Transverse colon (tissue), 4 donors: ENCODE measurements at regions not wholly inside any gene's neighbourhood (a gene's known extent, or its start where the extent isn't known, plus 50 kb on each side); places are given as distances from the start of the nearest gene placed in this dataset.

Experiments
- DNase-seq: peaks from one replicate; pipeline ENCODE4 v3.0.0-alpha.2; 2019
- H3K27ac ChIP-seq, 4 donors: fragments of 200-600 bp; sonication (generic); 2 replicates each; pipeline ENCODE4 v1.5.1; 2016 to 2018; ENCODE audit warnings: inconsistent platforms in 4 of 4
- H3K27me3 ChIP-seq: fragments of 200-600 bp; sonication (generic); 2 replicates; pipeline ENCODE4 v1.5.1; 2017; ENCODE audit warnings: inconsistent platforms
- H3K36me3 ChIP-seq, 4 donors: fragments of 200-600 bp; sonication (generic); 2 replicates each; pipeline ENCODE4 v1.5.1; 2017 to 2019; ENCODE audit warnings: inconsistent platforms in 4 of 4
- H3K4me1 ChIP-seq, 4 donors: fragments of 200-600 bp; sonication (generic); 2 replicates each; pipeline ENCODE4 v1.5.1; 2017 to 2020; ENCODE audit warnings: inconsistent platforms in 4 of 4
- H3K4me3 ChIP-seq, 4 donors: fragments of 200-600 bp; sonication (generic); 1 replicate in 1 of 4; 2 replicates in 3 of 4; pipeline versions ENCODE4 v1.5.1 to v1.6.1; 2017 to 2019; ENCODE audit warnings: inconsistent platforms in 4 of 4
- H3K9me3 ChIP-seq, 2 donors: fragments of 200-600 bp; sonication (generic); 2 replicates each; pipeline ENCODE4 v1.5.1; 2017 to 2019; ENCODE audit warnings: inconsistent platforms in 2 of 2
- CTCF ChIP-seq, 5 experiments: fragments of 200-600 bp in 3 of 5; fragments of 450-650 bp in 2 of 5; sonication (generic) in 3 of 5; IDR thresholded peaks; 1 replicate in 2 of 5; 2 replicates in 3 of 5; pipeline ENCODE4 v1.5.1; 2016 to 2017; ENCODE audit warnings: antibody characterized with exemption in 5 of 5, inconsistent platforms in 3 of 5, mild to moderate bottlenecking in 2 of 5, moderate library complexity in 1 of 5
- EP300 ChIP-seq: sonication (generic); formaldehyde crosslinking; IDR thresholded peaks from one replicate; pipeline ENCODE4 v1.6.1; 2017; ENCODE audit warnings: antibody characterized with exemption, low read depth
- POLR2A ChIP-seq: fragments of 450-650 bp; IDR thresholded peaks from one replicate; pipeline ENCODE4 v1.6.1; 2016; ENCODE audit warnings: antibody characterized with exemption, mild to moderate bottlenecking, moderate library complexity
- POLR2AphosphoS5 ChIP-seq, 3 donors: sonication (generic); formaldehyde crosslinking; IDR thresholded peaks; one replicate each; pipeline ENCODE4 v1.6.1; 2016; ENCODE audit warnings: antibody characterized with exemption in 3 of 3
- WGBS, 2 donors: methylation state at CpG; one replicate each; pipeline ENCODE4 v1.1.5; 2018; ENCODE audit warnings: low coverage in 1 of 2; 5-methylcytosine and 5-hydroxymethylcytosine counted together
- in situ Hi-C, 4 donors: fragments of 200-750 bp; cut with MboI; loops; one replicate each; pipeline versions ENCODE4 v1.15.0 to v1.15.1; 2017; ENCODE audit warnings: low sequenced_read_pairs in 3 of 4, low pct_ligation_motif_present in 1 of 4, low pct_unique_long_range_greater_than_20kb in 1 of 4
- intact Hi-C: fragments of 100-400 bp; cut with DNase I; formaldehyde crosslinking; loops from one replicate; pipeline ENCODE4 v1.15.1; 2023; ENCODE audit warnings: low total_unique reads

DNA sequence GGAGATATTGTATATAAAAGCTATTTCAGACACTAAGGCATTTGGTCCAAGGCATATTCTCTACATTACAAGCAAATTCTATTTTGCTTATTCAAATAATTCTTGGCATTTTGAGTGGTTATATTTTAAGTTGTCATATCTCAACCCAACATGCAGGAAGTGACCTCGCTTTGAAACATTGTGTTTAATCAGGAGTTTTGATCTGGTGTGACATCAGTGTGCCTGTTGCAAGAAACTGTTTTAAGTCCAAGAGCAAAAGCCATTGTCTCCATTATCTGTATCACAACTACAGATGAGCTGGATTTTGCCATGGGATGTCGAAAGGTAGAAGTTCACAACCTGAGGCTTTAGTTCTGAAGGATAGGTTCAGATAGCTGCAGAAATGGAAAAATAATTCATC is 509.9 kb upstream of the ID4 start:
- in situ Hi-C loops (no loop called here), intact Hi-C loops (no loop called here)
- Histone ChIP-seq H3K9me3 (no peaks in the 10 kb centered on the region), H3K27me3 (no peaks in the 10 kb centered on the region), H3K27ac (no peak overlapping the region), H3K4me1 (peaks cover 0 to 8% (median 0%) of the 10 kb centered on the region in 4 donors), H3K4me3 (no peak overlapping the region), H3K36me3 (no peaks in the 10 kb centered on the region)
- 58 to 75% methylated on average over 2 of the region's 2 CpGs for WGBS, 2 donors
- no peak for TF ChIP-seq POLR2A
- TF ChIP-seq EP300, result no peak
- no peak for TF ChIP-seq CTCF (IDR thresholded peaks at IDR 0.05)
- TF ChIP-seq POLR2AphosphoS5 (IDR thresholded peaks at IDR 0.05), result no peak
- DNase-seq, result no peak

GRCh38 chr6:19327661-19328060 is 509.5 kb upstream of the ID4 start:
- H3K9me3 ChIP-seq, result no peaks in the 10 kb centered on the region
- no peak overlapping the region for H3K4me3 ChIP-seq
- no peak overlapping the region for H3K27ac ChIP-seq
- WGBS, 2 donors, result 46 to 66% methylated on average over 4 to 8 of the region's 8 CpGs
- intact Hi-C loops (no loop called here), in situ Hi-C loops (no loop called here)
- peaks cover 0 to 8% (median 0%) of the 10 kb centered on the region in 4 donors for H3K4me1 ChIP-seq
- H3K36me3 ChIP-seq, result no peaks in the 10 kb centered on the region
- TF ChIP-seq EP300 (no peak), POLR2AphosphoS5 (IDR thresholded peaks at IDR 0.05) (no peak), POLR2A (no peak), CTCF (IDR thresholded peaks at IDR 0.05) (no peak)
- DNase-seq, result no peak
- no peaks in the 10 kb centered on the region for H3K27me3 ChIP-seq

GRCh38 chr6:19329078-19329477 is 508.1 kb upstream of the ID4 start:
- intact Hi-C loops (no loop called here), in situ Hi-C loops (no loop called here)
- TF ChIP-seq EP300, result no peak
- TF ChIP-seq CTCF (IDR thresholded peaks at IDR 0.05), result no peak

GRCh38 chr6:19331089-19331488 is 506.1 kb upstream of the ID4 start:
- Histone ChIP-seq H3K36me3 (no peaks in the 10 kb centered on the region), H3K27me3 (no peaks in the 10 kb centered on the region), H3K4me1 (peaks cover 0 to under 1% (median 0%) of the 10 kb centered on the region in 4 donors), H3K9me3 (no peaks in the 10 kb centered on the region), H3K27ac (no peak overlapping the region), H3K4me3 (no peak overlapping the region)
- DNase-seq, result no peak
- intact Hi-C loops (no loop called here), in situ Hi-C loops (no loop called here)
- WGBS, 2 donors, result 57 to 80% methylated on average over 3 of the region's 3 CpGs
- TF ChIP-seq EP300, result no peak
- TF ChIP-seq POLR2A, result no peak
- TF ChIP-seq POLR2AphosphoS5 (IDR thresholded peaks at IDR 0.05), result no peak
- no peak for TF ChIP-seq CTCF (IDR thresholded peaks at IDR 0.05)

More at GRCh38 chr6:19329078-19329477, 508.1 kb upstream of the ID4 start:
- Histone ChIP-seq H3K4me3 (no peak overlapping the region), H3K27ac (no peak overlapping the region), H3K4me1 (peaks cover 0 to 8% (median 0%) of the 10 kb centered on the region in 4 donors), H3K36me3 (no peaks in the 10 kb centered on the region), H3K9me3 (no peaks in the 10 kb centered on the region), H3K27me3 (no peaks in the 10 kb centered on the region)
- DNase-seq, result no peak
- 66 to 75% methylated on average over 3 to 4 of the region's 4 CpGs for WGBS, 2 donors
